Transverse colon (tissue), 4 donors: ENCODE measurements at regions not wholly inside any gene's neighbourhood (a gene's known extent, or its start where the extent isn't known, plus 50 kb on each side); places are given as distances from the start of the nearest gene placed in this dataset.

Source experiments
- DNase-seq: peaks from one replicate; pipeline ENCODE4 v3.0.0-alpha.2; 2019
- H3K27ac ChIP-seq, 4 donors: fragments of 200-600 bp; sonication (generic); 2 replicates each; pipeline ENCODE4 v1.5.1; 2016 to 2018; ENCODE audit warnings: inconsistent platforms in 4 of 4
- H3K27me3 ChIP-seq: fragments of 200-600 bp; sonication (generic); 2 replicates; pipeline ENCODE4 v1.5.1; 2017; ENCODE audit warnings: inconsistent platforms
- H3K36me3 ChIP-seq, 4 donors: fragments of 200-600 bp; sonication (generic); 2 replicates each; pipeline ENCODE4 v1.5.1; 2017 to 2019; ENCODE audit warnings: inconsistent platforms in 4 of 4
- H3K4me1 ChIP-seq, 4 donors: fragments of 200-600 bp; sonication (generic); 2 replicates each; pipeline ENCODE4 v1.5.1; 2017 to 2020; ENCODE audit warnings: inconsistent platforms in 4 of 4
- H3K4me3 ChIP-seq, 4 donors: fragments of 200-600 bp; sonication (generic); 1 replicate in 1 of 4; 2 replicates in 3 of 4; pipeline versions ENCODE4 v1.5.1 to v1.6.1; 2017 to 2019; ENCODE audit warnings: inconsistent platforms in 4 of 4
- H3K9me3 ChIP-seq, 2 donors: fragments of 200-600 bp; sonication (generic); 2 replicates each; pipeline ENCODE4 v1.5.1; 2017 to 2019; ENCODE audit warnings: inconsistent platforms in 2 of 2
- CTCF ChIP-seq, 5 experiments: fragments of 200-600 bp in 3 of 5; fragments of 450-650 bp in 2 of 5; sonication (generic) in 3 of 5; IDR thresholded peaks; 1 replicate in 2 of 5; 2 replicates in 3 of 5; pipeline ENCODE4 v1.5.1; 2016 to 2017; ENCODE audit warnings: antibody characterized with exemption in 5 of 5, inconsistent platforms in 3 of 5, mild to moderate bottlenecking in 2 of 5, moderate library complexity in 1 of 5
- EP300 ChIP-seq: sonication (generic); formaldehyde crosslinking; IDR thresholded peaks from one replicate; pipeline ENCODE4 v1.6.1; 2017; ENCODE audit warnings: antibody characterized with exemption, low read depth
- POLR2A ChIP-seq: fragments of 450-650 bp; IDR thresholded peaks from one replicate; pipeline ENCODE4 v1.6.1; 2016; ENCODE audit warnings: antibody characterized with exemption, mild to moderate bottlenecking, moderate library complexity
- POLR2AphosphoS5 ChIP-seq, 3 donors: sonication (generic); formaldehyde crosslinking; IDR thresholded peaks; one replicate each; pipeline ENCODE4 v1.6.1; 2016; ENCODE audit warnings: antibody characterized with exemption in 3 of 3
- WGBS, 2 donors: methylation state at CpG; one replicate each; pipeline ENCODE4 v1.1.5; 2018; ENCODE audit warnings: low coverage in 1 of 2; 5-methylcytosine and 5-hydroxymethylcytosine counted together
- in situ Hi-C, 4 donors: fragments of 200-750 bp; cut with MboI; loops; one replicate each; pipeline versions ENCODE4 v1.15.0 to v1.15.1; 2017; ENCODE audit warnings: low sequenced_read_pairs in 3 of 4, low pct_ligation_motif_present in 1 of 4, low pct_unique_long_range_greater_than_20kb in 1 of 4
- intact Hi-C: fragments of 100-400 bp; cut with DNase I; formaldehyde crosslinking; loops from one replicate; pipeline ENCODE4 v1.15.1; 2023; ENCODE audit warnings: low total_unique reads

- Histone ChIP-seq H3K9me3 (no peaks in the 10 kb centered on the region), H3K27ac (no peak overlapping the region), H3K4me1 (peaks cover 0 to 2% (median 0%) of the 10 kb centered on the region in 4 donors), H3K36me3 (no peaks in the 10 kb centered on the region), H3K27me3 (no peaks in the 10 kb centered on the region), H3K4me3 (no peak overlapping the region)
- TF ChIP-seq POLR2A (no peak), CTCF (IDR thresholded peaks at IDR 0.05) (no peak), EP300 (no peak)
- no peak for DNase-seq
- in situ Hi-C loops, result no loop called here
- intact Hi-C loops, result no loop called here
- WGBS, 2 donors, result 47 to 55% methylated on average over 2 of the region's 2 CpGs
Observed at GRCh38 chr15:35712956-35713355, 167.0 kb upstream of the DPH6 start.

GRCh38 chr15:35713733-35714132 lies 167.8 kb upstream of the DPH6 start:
- TF ChIP-seq POLR2A, result no peak
- TF ChIP-seq POLR2AphosphoS5 (IDR thresholded peaks at IDR 0.05), result no peak
- no peak for TF ChIP-seq CTCF (IDR thresholded peaks at IDR 0.05)
- TF ChIP-seq EP300, result no peak
- no peak overlapping the region for H3K27ac ChIP-seq
- no peaks in the 10 kb centered on the region for H3K36me3 ChIP-seq
- no peak overlapping the region for H3K4me3 ChIP-seq
- intact Hi-C loops (no loop called here), in situ Hi-C loops (no loop called here)
- WGBS, 2 donors, result 80% methylated on average over 1 to 2 of the region's 2 CpGs
- H3K27me3 ChIP-seq, result no peaks in the 10 kb centered on the region
- no peaks in the 10 kb centered on the region for H3K9me3 ChIP-seq
- peaks cover 0 to 9% (median 2%) of the 10 kb centered on the region in 4 donors for H3K4me1 ChIP-seq
- no peak for DNase-seq

- intact Hi-C loops, result no loop called here
- no peak for TF ChIP-seq POLR2A
- TF ChIP-seq POLR2AphosphoS5 (IDR thresholded peaks at IDR 0.05), result no peak
- TF ChIP-seq EP300, result no peak
- no peak for TF ChIP-seq CTCF (IDR thresholded peaks at IDR 0.05)
- Histone ChIP-seq H3K4me3 (no peak overlapping the region), H3K9me3 (no peaks in the 10 kb centered on the region), H3K4me1 (peaks cover 0 to 9% (median 2%) of the 10 kb centered on the region in 4 donors), H3K27me3 (no peaks in the 10 kb centered on the region), H3K27ac (no peak overlapping the region), H3K36me3 (no peaks in the 10 kb centered on the region)
- in situ Hi-C loops, result no loop called here
- 80 to 88% methylated on average over 3 to 4 of the region's 4 CpGs for WGBS, 2 donors
- no peak for DNase-seq
Observed at GRCh38 chr15:35717721-35718120, 171.8 kb upstream of the DPH6 start.

GRCh38 chr15:35720019-35720418 lies 174.1 kb upstream of the DPH6 start:
- H3K4me3 ChIP-seq, result no peak overlapping the region
- H3K27ac ChIP-seq, result no peak overlapping the region
- H3K27me3 ChIP-seq, result no peaks in the 10 kb centered on the region
- intact Hi-C loops (no loop called here), in situ Hi-C loops (no loop called here)
- peaks cover 0 to 9% (median 2%) of the 10 kb centered on the region in 4 donors for H3K4me1 ChIP-seq
- WGBS, 2 donors, result 52 to 57% methylated on average over 2 of the region's 2 CpGs
- DNase-seq, result no peak
- TF ChIP-seq CTCF (IDR thresholded peaks at IDR 0.05) (no peak), POLR2A (no peak), EP300 (no peak), POLR2AphosphoS5 (IDR thresholded peaks at IDR 0.05) (no peak)
- H3K36me3 ChIP-seq, result no peaks in the 10 kb centered on the region
- no peaks in the 10 kb centered on the region for H3K9me3 ChIP-seq
